Kidney epithelial cell (primary cell): ENCODE measurements at regions not wholly inside any gene's neighbourhood (a gene's known extent, or its start where the extent isn't known, plus 50 kb on each side); places are given as distances from the start of the nearest gene placed in this dataset.

Experiments
- DNase-seq: peaks from one replicate; pipeline ENCODE4 v3.0.0-alpha.2; 2010; ENCODE audit warnings: low read depth
- H3K27me3 ChIP-seq: 2 replicates; pipeline ENCODE4 v1.6.0; 2011; ENCODE audit warnings: low read length; ENCODE audit not compliant: control insufficient read depth, insufficient read depth
- H3K36me3 ChIP-seq: 2 replicates; pipeline ENCODE4 v1.5.1; 2011; ENCODE audit warnings: low read length; ENCODE audit not compliant: control insufficient read depth, insufficient read depth
- H3K4me3 ChIP-seq: 2 replicates; pipeline ENCODE4 v1.5.1; 2011; ENCODE audit warnings: low read depth, mild to moderate bottlenecking, control low read depth, low read length
- CTCF ChIP-seq: IDR thresholded peaks from 2 replicates; pipeline ENCODE4 v1.5.1; 2011; ENCODE audit warnings: mild to moderate bottlenecking, moderate library complexity, low read length, control low read depth, inconsistent platforms; ENCODE audit not compliant: insufficient read depth, poor library complexity, severe bottlenecking

- TF ChIP-seq CTCF, result no peak
- Histone ChIP-seq H3K27me3 (no peaks in the 10 kb centered on the region), H3K4me3 (no peak overlapping the region), H3K36me3 (no peaks in the 10 kb centered on the region)
- no peak for DNase-seq
Observed at GRCh38 chr5:110351430-110351829, 375.0 kb downstream of the TMEM232 start.

- DNase-seq, result no peak
- H3K27me3 ChIP-seq, result no peaks in the 10 kb centered on the region
- H3K36me3 ChIP-seq, result no peaks in the 10 kb centered on the region
- no peak for TF ChIP-seq CTCF
- H3K4me3 ChIP-seq, result no peak overlapping the region
Observed at GRCh38 chr5:110354311-110354710, 372.2 kb downstream of the TMEM232 start.

GRCh38 chr5:110354915-110355644 is 371.4 kb downstream of the TMEM232 start:
- TF ChIP-seq CTCF, result no peak
- Histone ChIP-seq H3K36me3 (no peaks in the 10 kb centered on the region), H3K4me3 (no peak overlapping the region), H3K27me3 (no peaks in the 10 kb centered on the region)
- no peak for DNase-seq

GRCh38 chr5:110356677-110357076 is 369.8 kb downstream of the TMEM232 start:
- no peaks in the 10 kb centered on the region for H3K27me3 ChIP-seq
- H3K4me3 ChIP-seq, result no peak overlapping the region
- no peak for DNase-seq
- no peaks in the 10 kb centered on the region for H3K36me3 ChIP-seq
- TF ChIP-seq CTCF, result no peak

- no peak for TF ChIP-seq CTCF
- Histone ChIP-seq H3K4me3 (no peak overlapping the region), H3K36me3 (no peaks in the 10 kb centered on the region), H3K27me3 (no peaks in the 10 kb centered on the region)
- DNase-seq, result no peak
Observed at GRCh38 chr5:110359221-110359620, 367.2 kb downstream of the TMEM232 start.

GRCh38 chr5:110361471-110361870 is 365.0 kb downstream of the TMEM232 start:
- no peak overlapping the region for H3K4me3 ChIP-seq
- TF ChIP-seq CTCF, result no peak
- peak; percentile 29 for DNase-seq

More at GRCh38 chr5:110361471-110361870, 365.0 kb downstream of the TMEM232 start:
- Histone ChIP-seq H3K36me3 (no peaks in the 10 kb centered on the region), H3K27me3 (no peaks in the 10 kb centered on the region)
